ENCODE measurements at regions not wholly inside any gene's neighbourhood (a gene's known extent, or its start where the extent isn't known, plus 50 kb on each side); places are given as distances from the start of the nearest gene placed in this dataset.

DNA sequence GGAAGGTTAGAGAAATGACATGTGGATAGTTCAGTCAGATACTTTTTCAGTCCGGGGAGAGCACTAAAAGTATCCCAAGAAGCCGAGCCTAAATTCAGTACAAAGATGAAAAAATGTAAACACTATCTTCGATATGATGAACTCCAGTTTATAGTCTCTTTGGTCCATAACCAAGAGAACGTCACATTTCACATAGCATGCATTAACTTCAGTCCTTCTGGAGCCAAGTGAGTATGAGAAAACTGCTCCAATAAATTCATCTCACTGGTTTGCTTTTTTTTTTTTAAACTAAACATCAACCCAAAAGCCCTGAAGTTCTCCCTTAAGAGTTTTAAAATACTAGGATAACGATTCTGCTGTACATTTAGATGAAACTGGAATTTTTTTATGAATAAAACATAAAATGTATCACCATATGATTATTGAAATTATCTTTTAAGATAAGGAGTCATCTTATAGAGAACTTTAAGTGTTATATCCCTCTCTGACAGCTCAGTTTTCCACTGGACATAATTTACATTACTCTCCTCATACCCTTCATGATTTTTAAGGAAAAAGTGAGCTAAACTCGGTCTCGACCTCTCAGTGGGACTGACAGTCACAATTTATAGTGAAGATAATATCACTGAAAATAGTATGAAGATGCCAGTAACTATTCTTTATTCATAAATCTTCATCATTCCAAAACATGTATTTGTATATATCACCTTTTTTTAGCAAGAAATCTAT, 841.5 kb upstream of the FLRT2 start (continued):
- TF ChIP-seq, protein P1, sequence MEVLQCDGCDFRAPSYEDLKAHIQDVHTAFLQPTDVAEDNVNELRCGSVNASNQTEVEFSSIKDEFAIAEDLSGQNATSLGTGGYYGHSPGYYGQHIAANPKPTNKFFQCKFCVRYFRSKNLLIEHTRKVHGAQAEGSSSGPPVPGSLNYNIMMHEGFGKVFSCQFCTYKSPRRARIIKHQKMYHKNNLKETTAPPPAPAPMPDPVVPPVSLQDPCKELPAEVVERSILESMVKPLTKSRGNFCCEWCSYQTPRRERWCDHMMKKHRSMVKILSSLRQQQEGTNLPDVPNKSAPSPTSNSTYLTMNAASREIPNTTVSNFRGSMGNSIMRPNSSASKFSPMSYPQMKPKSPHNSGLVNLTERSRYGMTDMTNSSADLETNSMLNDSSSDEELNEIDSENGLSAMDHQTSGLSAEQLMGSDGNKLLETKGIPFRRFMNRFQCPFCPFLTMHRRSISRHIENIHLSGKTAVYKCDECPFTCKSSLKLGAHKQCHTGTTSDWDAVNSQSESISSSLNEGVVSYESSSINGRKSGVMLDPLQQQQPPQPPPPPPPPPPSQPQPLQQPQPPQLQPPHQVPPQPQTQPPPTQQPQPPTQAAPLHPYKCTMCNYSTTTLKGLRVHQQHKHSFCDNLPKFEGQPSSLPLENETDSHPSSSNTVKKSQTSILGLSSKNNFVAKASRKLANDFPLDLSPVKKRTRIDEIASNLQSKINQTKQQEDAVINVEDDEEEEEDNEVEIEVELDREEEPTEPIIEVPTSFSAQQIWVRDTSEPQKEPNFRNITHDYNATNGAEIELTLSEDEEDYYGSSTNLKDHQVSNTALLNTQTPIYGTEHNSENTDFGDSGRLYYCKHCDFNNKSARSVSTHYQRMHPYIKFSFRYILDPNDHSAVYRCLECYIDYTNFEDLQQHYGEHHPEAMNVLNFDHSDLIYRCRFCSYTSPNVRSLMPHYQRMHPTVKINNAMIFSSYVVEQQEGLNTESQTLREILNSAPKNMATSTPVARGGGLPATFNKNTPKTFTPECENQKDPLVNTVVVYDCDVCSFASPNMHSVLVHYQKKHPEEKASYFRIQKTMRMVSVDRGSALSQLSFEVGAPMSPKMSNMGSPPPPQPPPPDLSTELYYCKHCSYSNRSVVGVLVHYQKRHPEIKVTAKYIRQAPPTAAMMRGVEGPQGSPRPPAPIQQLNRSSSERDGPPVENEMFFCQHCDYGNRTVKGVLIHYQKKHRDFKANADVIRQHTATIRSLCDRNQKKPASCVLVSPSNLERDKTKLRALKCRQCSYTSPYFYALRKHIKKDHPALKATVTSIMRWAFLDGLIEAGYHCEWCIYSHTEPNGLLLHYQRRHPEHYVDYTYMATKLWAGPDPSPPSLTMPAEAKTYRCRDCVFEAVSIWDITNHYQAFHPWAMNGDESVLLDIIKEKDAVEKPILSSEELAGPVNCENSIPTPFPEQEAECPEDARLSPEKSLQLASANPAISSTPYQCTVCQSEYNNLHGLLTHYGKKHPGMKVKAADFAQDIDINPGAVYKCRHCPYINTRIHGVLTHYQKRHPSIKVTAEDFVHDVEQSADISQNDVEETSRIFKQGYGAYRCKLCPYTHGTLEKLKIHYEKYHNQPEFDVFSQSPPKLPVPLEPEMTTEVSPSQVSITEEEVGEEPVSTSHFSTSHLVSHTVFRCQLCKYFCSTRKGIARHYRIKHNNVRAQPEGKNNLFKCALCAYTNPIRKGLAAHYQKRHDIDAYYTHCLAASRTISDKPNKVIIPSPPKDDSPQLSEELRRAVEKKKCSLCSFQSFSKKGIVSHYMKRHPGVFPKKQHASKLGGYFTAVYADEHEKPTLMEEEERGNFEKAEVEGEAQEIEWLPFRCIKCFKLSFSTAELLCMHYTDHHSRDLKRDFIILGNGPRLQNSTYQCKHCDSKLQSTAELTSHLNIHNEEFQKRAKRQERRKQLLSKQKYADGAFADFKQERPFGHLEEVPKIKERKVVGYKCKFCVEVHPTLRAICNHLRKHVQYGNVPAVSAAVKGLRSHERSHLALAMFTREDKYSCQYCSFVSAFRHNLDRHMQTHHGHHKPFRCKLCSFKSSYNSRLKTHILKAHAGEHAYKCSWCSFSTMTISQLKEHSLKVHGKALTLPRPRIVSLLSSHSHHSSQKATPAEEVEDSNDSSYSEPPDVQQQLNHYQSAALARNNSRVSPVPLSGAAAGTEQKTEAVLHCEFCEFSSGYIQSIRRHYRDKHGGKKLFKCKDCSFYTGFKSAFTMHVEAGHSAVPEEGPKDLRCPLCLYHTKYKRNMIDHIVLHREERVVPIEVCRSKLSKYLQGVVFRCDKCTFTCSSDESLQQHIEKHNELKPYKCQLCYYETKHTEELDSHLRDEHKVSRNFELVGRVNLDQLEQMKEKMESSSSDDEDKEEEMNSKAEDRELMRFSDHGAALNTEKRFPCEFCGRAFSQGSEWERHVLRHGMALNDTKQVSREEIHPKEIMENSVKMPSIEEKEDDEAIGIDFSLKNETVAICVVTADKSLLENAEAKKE (CRISPR knock-in tag; IDR thresholded peaks at IDR 0.05) = no peak

- DNase-seq (ENCODE audit: low spot score) (no peak), ATAC-seq (no peak)
- no peaks in the 10 kb centered on the region for H3K27me3 ChIP-seq (ENCODE audit: insufficient read depth)
- Mint-ChIP-seq H3K4me1 (no peaks in the 10 kb centered on the region), H3K27ac (no peak overlapping the region), H3K27me3 (ENCODE audit: insufficient read depth, low read depth, poor library complexity) (no peaks in the 10 kb centered on the region), H3K9me3 (no peaks in the 10 kb centered on the region), H3K4me3 (no peak overlapping the region), H3K36me3 (ENCODE audit: low read depth) (no peaks in the 10 kb centered on the region)
- H3K4me2 ChIP-seq = no peak overlapping the region
- TF ChIP-seq, protein P2, sequence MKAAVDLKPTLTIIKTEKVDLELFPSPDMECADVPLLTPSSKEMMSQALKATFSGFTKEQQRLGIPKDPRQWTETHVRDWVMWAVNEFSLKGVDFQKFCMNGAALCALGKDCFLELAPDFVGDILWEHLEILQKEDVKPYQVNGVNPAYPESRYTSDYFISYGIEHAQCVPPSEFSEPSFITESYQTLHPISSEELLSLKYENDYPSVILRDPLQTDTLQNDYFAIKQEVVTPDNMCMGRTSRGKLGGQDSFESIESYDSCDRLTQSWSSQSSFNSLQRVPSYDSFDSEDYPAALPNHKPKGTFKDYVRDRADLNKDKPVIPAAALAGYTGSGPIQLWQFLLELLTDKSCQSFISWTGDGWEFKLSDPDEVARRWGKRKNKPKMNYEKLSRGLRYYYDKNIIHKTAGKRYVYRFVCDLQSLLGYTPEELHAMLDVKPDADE (IDR thresholded peaks at IDR 0.05) = no peak
- no peak for TF ChIP-seq STAT1 (IDR thresholded peaks at IDR 0.05; ENCODE audit: unreplicated experiment)
- TF ChIP-seq REST (IDR thresholded peaks at IDR 0.05; ENCODE audit: unreplicated experiment) = no peak
- TF ChIP-seq, protein P3, sequence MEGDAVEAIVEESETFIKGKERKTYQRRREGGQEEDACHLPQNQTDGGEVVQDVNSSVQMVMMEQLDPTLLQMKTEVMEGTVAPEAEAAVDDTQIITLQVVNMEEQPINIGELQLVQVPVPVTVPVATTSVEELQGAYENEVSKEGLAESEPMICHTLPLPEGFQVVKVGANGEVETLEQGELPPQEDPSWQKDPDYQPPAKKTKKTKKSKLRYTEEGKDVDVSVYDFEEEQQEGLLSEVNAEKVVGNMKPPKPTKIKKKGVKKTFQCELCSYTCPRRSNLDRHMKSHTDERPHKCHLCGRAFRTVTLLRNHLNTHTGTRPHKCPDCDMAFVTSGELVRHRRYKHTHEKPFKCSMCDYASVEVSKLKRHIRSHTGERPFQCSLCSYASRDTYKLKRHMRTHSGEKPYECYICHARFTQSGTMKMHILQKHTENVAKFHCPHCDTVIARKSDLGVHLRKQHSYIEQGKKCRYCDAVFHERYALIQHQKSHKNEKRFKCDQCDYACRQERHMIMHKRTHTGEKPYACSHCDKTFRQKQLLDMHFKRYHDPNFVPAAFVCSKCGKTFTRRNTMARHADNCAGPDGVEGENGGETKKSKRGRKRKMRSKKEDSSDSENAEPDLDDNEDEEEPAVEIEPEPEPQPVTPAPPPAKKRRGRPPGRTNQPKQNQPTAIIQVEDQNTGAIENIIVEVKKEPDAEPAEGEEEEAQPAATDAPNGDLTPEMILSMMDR (conservative IDR thresholded peaks at IDR 0.05; ENCODE audit: low read depth in 2 of 2) = no peak
- TF ChIP-seq NANOG (IDR thresholded peaks at IDR 0.05; ENCODE audit: borderline replicate concordance) = no peak
- H3K79me2 ChIP-seq (replicated peaks; ENCODE audit: insufficient read depth) = no peaks in the 10 kb centered on the region
- H4K20me1 ChIP-seq (replicated peaks; ENCODE audit: insufficient read depth) = no peaks in the 10 kb centered on the region; the same call in 1 of the 2 replicates
- no peaks in the 10 kb centered on the region for H3K4me1 ChIP-seq (ENCODE audit: insufficient read depth)
- H3K36me3 ChIP-seq (ENCODE audit: insufficient read depth) = no peaks in the 10 kb centered on the region
- no peaks in the 10 kb centered on the region for H3F3A ChIP-seq (replicated peaks; ENCODE audit: low read depth)
- H3K9me2 ChIP-seq (ENCODE audit: insufficient read depth) = no peaks in the 10 kb centered on the region
- no peak overlapping the region for H2AFZ ChIP-seq
- H3K27ac ChIP-seq (ENCODE audit: low read depth) = no peak overlapping the region
- H3K4me3 ChIP-seq = no peak overlapping the region
Measured at GRCh38 chr14:84694161-84694560, 835.8 kb upstream of the FLRT2 start.

All from GM23338 (cell line).